ENCODE measurements at regions not wholly inside any gene's neighbourhood (a gene's known extent, or its start where the extent isn't known, plus 50 kb on each side); places are given as distances from the start of the nearest gene placed in this dataset.
"Not testable (repeated sequence)": the region's sequence is repeated elsewhere in the genome, so short reads cannot be mapped to it uniquely, and the experiment has no call there.

GRCh38 chr9:96054248-96054647, 178.8 kb downstream of the ERCC6L2 start:
- peaks cover 23 to 24% of the 10 kb centered on the region in 2 donors for H3K4me1 Mint-ChIP-seq
- DNase-seq; H3K27me3 Mint-ChIP-seq (ENCODE audit: low read depth in 3 of 3); H3K36me3 Mint-ChIP-seq; H3K9me3 Mint-ChIP-seq: not testable (repeated sequence)
- H3K27ac Mint-ChIP-seq = peak overlapping the region in 1 of 6 donors; percentile 24
- H3K4me3 Mint-ChIP-seq = peak overlapping the region in 1 of 5 donors; percentile 6

GRCh38 chr9:96052686-96053085, 177.2 kb downstream of the ERCC6L2 start:
- Mint-ChIP-seq H3K36me3 (no peaks in the 10 kb centered on the region), H3K4me1 (peaks cover 18 to 19% of the 10 kb centered on the region in 2 donors), H3K9me3 (peaks cover 0 to 1% (median 0%) of the 10 kb centered on the region in 6 donors), H3K27me3 (ENCODE audit: low read depth in 3 of 3) (no peaks in the 10 kb centered on the region), H3K27ac (peak overlapping the region in 1 of 6 donors; percentile 1), H3K4me3 (no peak overlapping the region)
- DNase-seq = no peak

GRCh38 chr9:96051423-96051822, 175.9 kb downstream of the ERCC6L2 start:
- Mint-ChIP-seq H3K36me3 (peaks cover 0 to 3% (median 0%) of the 10 kb centered on the region in 3 donors), H3K27me3 (ENCODE audit: low read depth in 3 of 3) (peaks cover 2 to 7% (median 2%) of the 10 kb centered on the region in 3 donors), H3K4me3 (no peak overlapping the region), H3K4me1 (peaks cover 5 to 6% of the 10 kb centered on the region in 2 donors), H3K9me3 (peaks cover 0 to 1% (median 0%) of the 10 kb centered on the region in 6 donors), H3K27ac (no peak overlapping the region)
- DNase-seq = no peak

- H3K9me3 Mint-ChIP-seq = peaks cover 0 to 1% (median 0%) of the 10 kb centered on the region in 6 donors
- H3K27ac Mint-ChIP-seq = peak overlapping the region in 1 of 6 donors; percentile 55
- DNase-seq = no peak
- no peak overlapping the region for H3K4me3 Mint-ChIP-seq
- H3K4me1 Mint-ChIP-seq = peaks cover 0 to 2% of the 10 kb centered on the region in 2 donors
- peaks cover 0 to 5% (median 0%) of the 10 kb centered on the region in 3 donors for H3K36me3 Mint-ChIP-seq
- peaks cover 2 to 8% (median 3%) of the 10 kb centered on the region in 3 donors for H3K27me3 Mint-ChIP-seq (ENCODE audit: low read depth in 3 of 3)
Observed at GRCh38 chr9:96050861-96051155, 175.3 kb downstream of the ERCC6L2 start.

- no peak overlapping the region for H3K4me3 Mint-ChIP-seq
- H3K36me3 Mint-ChIP-seq = peaks cover 0 to 5% (median 0%) of the 10 kb centered on the region in 3 donors
- H3K27ac Mint-ChIP-seq = peak overlapping the region in 1 of 6 donors; percentile 14
- peaks cover 2 to 9% (median 4%) of the 10 kb centered on the region in 3 donors for H3K27me3 Mint-ChIP-seq (ENCODE audit: low read depth in 3 of 3)
- DNase-seq = no peak
- H3K9me3 Mint-ChIP-seq = peaks cover 0 to 1% (median 0%) of the 10 kb centered on the region in 6 donors
- peaks cover 0 to under 1% of the 10 kb centered on the region in 2 donors for H3K4me1 Mint-ChIP-seq
Observed at GRCh38 chr9:96050048-96050860, 174.8 kb downstream of the ERCC6L2 start.

- Mint-ChIP-seq H3K9me3 (peaks cover 0 to 1% (median 0%) of the 10 kb centered on the region in 6 donors), H3K36me3 (peaks cover 0 to 5% (median 0%) of the 10 kb centered on the region in 3 donors), H3K4me1 (no peaks in the 10 kb centered on the region), H3K4me3 (no peak overlapping the region), H3K27ac (no peak overlapping the region), H3K27me3 (ENCODE audit: low read depth in 3 of 3) (peaks cover 2 to 9% (median 4%) of the 10 kb centered on the region in 3 donors)
- DNase-seq = no peak
Observed at GRCh38 chr9:96048956-96049831, 173.7 kb downstream of the ERCC6L2 start.

GRCh38 chr9:96048104-96048955, 172.8 kb downstream of the ERCC6L2 start:
- DNase-seq = no peak
- Mint-ChIP-seq H3K27ac (no peak overlapping the region), H3K27me3 (ENCODE audit: low read depth in 3 of 3) (peaks cover 2 to 9% (median 4%) of the 10 kb centered on the region in 3 donors), H3K4me1 (no peaks in the 10 kb centered on the region), H3K9me3 (peaks cover 0 to 1% (median 0%) of the 10 kb centered on the region in 6 donors), H3K4me3 (no peak overlapping the region), H3K36me3 (peaks cover 0 to 5% (median 0%) of the 10 kb centered on the region in 3 donors)

GRCh38 chr9:96047741-96048103, 172.2 kb downstream of the ERCC6L2 start:
- Mint-ChIP-seq H3K36me3 (peaks cover 0 to 5% (median 0%) of the 10 kb centered on the region in 3 donors), H3K27me3 (ENCODE audit: low read depth in 3 of 3) (peaks cover 2 to 9% (median 4%) of the 10 kb centered on the region in 3 donors), H3K4me1 (no peaks in the 10 kb centered on the region), H3K27ac (no peak overlapping the region), H3K9me3 (peaks cover 0 to 1% (median 0%) of the 10 kb centered on the region in 6 donors), H3K4me3 (no peak overlapping the region)
- no peak for DNase-seq

GRCh38 chr9:96047116-96047639, 171.7 kb downstream of the ERCC6L2 start:
- Mint-ChIP-seq H3K4me3 (no peak overlapping the region), H3K36me3 (peaks cover 0 to 5% (median 0%) of the 10 kb centered on the region in 3 donors), H3K27ac (no peak overlapping the region), H3K9me3 (peaks cover 0 to 1% (median 0%) of the 10 kb centered on the region in 6 donors), H3K27me3 (ENCODE audit: low read depth in 3 of 3) (peaks cover 2 to 9% (median 4%) of the 10 kb centered on the region in 3 donors), H3K4me1 (no peaks in the 10 kb centered on the region)
- no peak for DNase-seq

- no peak for DNase-seq
- no peaks in the 10 kb centered on the region for H3K9me3 Mint-ChIP-seq
- H3K27ac Mint-ChIP-seq = peak overlapping the region in 1 of 6 donors; percentile 22
- no peaks in the 10 kb centered on the region for H3K4me1 Mint-ChIP-seq
- peaks cover 0 to 5% (median 0%) of the 10 kb centered on the region in 3 donors for H3K36me3 Mint-ChIP-seq
- no peak overlapping the region for H3K4me3 Mint-ChIP-seq
- peaks cover 2 to 11% (median 4%) of the 10 kb centered on the region in 3 donors for H3K27me3 Mint-ChIP-seq (ENCODE audit: low read depth in 3 of 3)
Observed at GRCh38 chr9:96045811-96046210, 170.3 kb downstream of the ERCC6L2 start.

GRCh38 chr9:96044401-96044800, 168.9 kb downstream of the ERCC6L2 start:
- DNase-seq = no peak
- H3K9me3 Mint-ChIP-seq = no peaks in the 10 kb centered on the region
- H3K4me1 Mint-ChIP-seq = no peaks in the 10 kb centered on the region
- H3K36me3 Mint-ChIP-seq = peaks cover 0 to 6% (median 0%) of the 10 kb centered on the region in 3 donors
- no peak overlapping the region for H3K27ac Mint-ChIP-seq
- peaks cover 2 to 11% (median 4%) of the 10 kb centered on the region in 3 donors for H3K27me3 Mint-ChIP-seq (ENCODE audit: low read depth in 3 of 3)
- H3K4me3 Mint-ChIP-seq = no peak overlapping the region

- Mint-ChIP-seq H3K36me3 (peaks cover 11 to 14% (median 13%) of the 10 kb centered on the region in 3 donors), H3K27ac (no peak overlapping the region), H3K4me1 (no peaks in the 10 kb centered on the region), H3K27me3 (ENCODE audit: low read depth in 3 of 3) (peaks cover 1 to 9% (median 2%) of the 10 kb centered on the region in 3 donors), H3K4me3 (no peak overlapping the region), H3K9me3 (peaks cover 1 to 13% (median 4%) of the 10 kb centered on the region in 6 donors)
- no peak for DNase-seq
Observed at GRCh38 chr9:96040591-96041461, 165.3 kb downstream of the ERCC6L2 start.
